ENCODE measurements at regions not wholly inside any gene's neighbourhood (a gene's known extent, or its start where the extent isn't known, plus 50 kb on each side); places are given as distances from the start of the nearest gene placed in this dataset.

GRCh38 chr1:34406833-34407539 is 230.3 kb downstream of the C1orf94 start:
- no peak for TF ChIP-seq POLR2A (IDR thresholded peaks at IDR 0.05)
- TF ChIP-seq CTCF (IDR thresholded peaks at IDR 0.05), result no peak
- intact Hi-C loops (cut with DNase I), result no loop called here
- no peak overlapping the region for H3K27ac ChIP-seq
- no peaks in the 10 kb centered on the region for H3K4me1 ChIP-seq (replicated peaks in 1 of 2)
- WGBS, 4 donors, result 63 to 71% (median 67%) methylated on average over 7 to 9 of the region's 9 CpGs
- DNase-seq, result no peak
- no peak overlapping the region for H3K4me3 ChIP-seq
- H3K27me3 ChIP-seq, result no peaks in the 10 kb centered on the region
- no peaks in the 10 kb centered on the region for H3K9me3 ChIP-seq (replicated peaks in 1 of 3)
- H3K36me3 ChIP-seq (replicated peaks in 1 of 2), result no peaks in the 10 kb centered on the region

- no peaks in the 10 kb centered on the region for H3K27me3 ChIP-seq
- intact Hi-C loops (cut with DNase I), result no loop called here
- DNase-seq, result peak in 1 of 7 donors; percentile 15
- TF ChIP-seq POLR2A (IDR thresholded peaks at IDR 0.05) (no peak), CTCF (IDR thresholded peaks at IDR 0.05) (no peak)
- WGBS, 4 donors, result 52 to 65% (median 61%) methylated on average over 4 of the region's 4 CpGs
- no peaks in the 10 kb centered on the region for H3K36me3 ChIP-seq (replicated peaks in 1 of 2)
- no peak overlapping the region for H3K4me3 ChIP-seq
- no peaks in the 10 kb centered on the region for H3K4me1 ChIP-seq (replicated peaks in 1 of 2)
- H3K27ac ChIP-seq, result no peak overlapping the region
- no peaks in the 10 kb centered on the region for H3K9me3 ChIP-seq (replicated peaks in 1 of 3)
Observed at GRCh38 chr1:34408011-34408410, 231.3 kb downstream of the C1orf94 start.

GRCh38 chr1:34409689-34410229 is 233.1 kb downstream of the C1orf94 start:
- DNase-seq, result no peak
- Histone ChIP-seq H3K27me3 (no peaks in the 10 kb centered on the region), H3K4me3 (no peak overlapping the region), H3K9me3 (replicated peaks in 1 of 3) (no peaks in the 10 kb centered on the region), H3K4me1 (replicated peaks in 1 of 2) (no peaks in the 10 kb centered on the region), H3K36me3 (replicated peaks in 1 of 2) (no peaks in the 10 kb centered on the region), H3K27ac (no peak overlapping the region)
- intact Hi-C loops (cut with DNase I), result no loop called here
- TF ChIP-seq POLR2A (IDR thresholded peaks at IDR 0.05) (no peak), CTCF (IDR thresholded peaks at IDR 0.05) (no peak)
- 83 to 91% (median 84%) methylated on average over 5 to 6 of the region's 6 CpGs for WGBS, 4 donors

GRCh38 chr1:34412598-34413370 is 236.1 kb downstream of the C1orf94 start:
- Histone ChIP-seq H3K27ac (no peak overlapping the region), H3K27me3 (no peaks in the 10 kb centered on the region), H3K4me3 (no peak overlapping the region), H3K4me1 (replicated peaks in 1 of 2) (no peaks in the 10 kb centered on the region), H3K9me3 (replicated peaks in 1 of 3) (no peaks in the 10 kb centered on the region), H3K36me3 (replicated peaks in 1 of 2) (no peaks in the 10 kb centered on the region)
- TF ChIP-seq CTCF (IDR thresholded peaks at IDR 0.05), result no peak
- TF ChIP-seq POLR2A (IDR thresholded peaks at IDR 0.05), result no peak
- intact Hi-C loops (cut with DNase I), result no loop called here
- WGBS, 4 donors, result 60 to 64% (median 63%) methylated on average over 12 of the region's 12 CpGs
- no peak for DNase-seq

Data from adrenal gland (tissue), 9 donors.